Skeletal muscle tissue (tissue), 3 donors: ENCODE measurements at regions not wholly inside any gene's neighbourhood (a gene's known extent, or its start where the extent isn't known, plus 50 kb on each side); places are given as distances from the start of the nearest gene placed in this dataset.
"Not testable (repeated sequence)": the region's sequence is repeated elsewhere in the genome, so short reads cannot be mapped to it uniquely, and the experiment has no call there.

ENCODE experiments used
- H3K27ac ChIP-seq: one replicate; pipeline ENCODE4 v1.7.0; 2013; ENCODE audit warnings: mild to moderate bottlenecking, low read depth, low read length, inconsistent platforms
- H3K27me3 ChIP-seq, 3 donors: one replicate each; pipeline ENCODE4 v1.7.0; 2013; ENCODE audit warnings: low read length in 3 of 3; ENCODE audit not compliant: control insufficient read depth in 3 of 3, insufficient read depth in 3 of 3
- H3K36me3 ChIP-seq, 3 donors: one replicate each; pipeline ENCODE4 v1.7.0; 2013; ENCODE audit warnings: low read length in 3 of 3; ENCODE audit not compliant: control insufficient read depth in 3 of 3, insufficient read depth in 3 of 3
- H3K4me1 ChIP-seq, 3 donors: one replicate each; pipeline ENCODE4 v1.7.0; 2013; ENCODE audit warnings: low read length in 3 of 3, mild to moderate bottlenecking in 3 of 3; ENCODE audit not compliant: control insufficient read depth in 3 of 3, insufficient read depth in 3 of 3
- H3K4me3 ChIP-seq, 3 donors: one replicate each; pipeline ENCODE4 v1.7.0; 2013; ENCODE audit warnings: low read length in 3 of 3
- H3K9ac ChIP-seq, 3 donors: one replicate each; pipeline ENCODE4 v1.7.0; 2013; ENCODE audit warnings: low read length in 3 of 3, mild to moderate bottlenecking in 3 of 3, moderate library complexity in 2 of 3, low read depth in 1 of 3
- H3K9me3 ChIP-seq, 3 donors: one replicate each; pipeline ENCODE4 v1.7.0; 2013; ENCODE audit warnings: low read length in 3 of 3; ENCODE audit not compliant: control insufficient read depth in 3 of 3
- donor health status: Osteomylitis.

DNA sequence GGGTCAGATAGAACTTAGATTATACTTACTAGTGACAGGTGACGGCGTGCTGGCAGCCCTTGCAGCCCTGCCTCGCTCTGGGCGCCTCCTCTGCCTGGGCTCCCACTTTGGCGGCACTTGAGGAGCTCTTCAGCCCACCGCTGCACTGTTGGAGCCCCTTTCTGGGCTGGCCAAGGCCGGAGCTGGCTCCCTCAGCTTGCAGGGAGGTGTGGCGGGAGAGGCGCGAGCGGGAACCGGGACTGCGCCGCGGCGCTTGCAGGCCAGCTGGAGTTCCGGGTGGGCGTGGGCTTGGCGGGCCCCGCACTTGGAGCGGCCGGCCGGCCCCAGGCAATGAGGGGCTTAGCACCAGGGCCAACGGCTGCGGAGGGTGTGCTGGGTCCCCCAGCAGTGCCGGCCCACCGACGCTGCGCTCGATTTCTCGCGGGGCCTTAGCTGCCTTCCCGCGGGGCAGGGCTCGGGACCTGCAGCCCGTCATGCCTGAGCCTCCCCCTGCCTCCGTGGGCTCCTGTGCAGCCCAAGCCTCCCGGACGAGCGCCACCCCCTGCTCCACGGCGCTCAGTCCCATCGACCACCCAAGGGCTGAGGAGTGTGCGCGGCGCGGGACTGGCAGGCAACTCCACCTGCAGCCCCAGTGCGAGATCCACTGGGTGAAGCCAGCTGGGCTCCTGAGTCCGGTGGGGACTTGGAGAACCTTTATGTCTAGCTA, 320.8 kb upstream of the DEPDC1 start:
- not testable (repeated sequence) for H3K9ac ChIP-seq

DNA sequence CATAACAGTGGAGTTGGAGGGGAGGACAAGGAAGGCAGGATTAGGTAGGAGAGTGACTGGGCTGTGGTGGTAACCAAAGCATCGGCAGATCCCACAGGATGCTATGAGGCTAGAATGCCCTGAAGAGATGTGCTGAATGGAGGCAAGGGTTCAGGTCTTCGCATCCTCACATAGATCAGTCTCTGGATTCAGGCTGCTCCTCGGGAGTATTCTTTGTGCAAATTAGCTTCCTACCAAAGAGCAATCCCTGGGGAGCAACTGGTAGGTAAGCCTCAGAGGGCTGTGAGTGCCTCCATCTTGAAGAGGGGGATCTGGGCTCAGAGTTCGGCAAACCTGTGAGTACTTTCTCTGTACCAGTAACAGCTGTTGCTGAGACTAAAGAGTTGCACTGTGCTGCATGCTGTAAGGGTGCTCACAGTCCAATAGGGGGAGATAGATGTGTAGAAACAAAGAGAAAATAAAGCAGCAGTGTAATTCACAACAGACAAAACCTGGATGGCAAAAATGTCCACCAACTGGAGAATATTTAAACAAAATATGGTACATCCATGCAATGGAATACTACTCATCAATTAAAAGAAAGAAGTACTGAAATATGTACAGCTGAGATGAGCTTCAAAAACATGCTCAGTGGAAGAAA, 322.4 kb upstream of the DEPDC1 start:
- no peak overlapping the region for H3K9ac ChIP-seq
- no peaks in the 10 kb centered on the region for H3K9me3 ChIP-seq
- H3K27me3 ChIP-seq: no peaks in the 10 kb centered on the region
- no peak overlapping the region for H3K4me3 ChIP-seq
- H3K4me1 ChIP-seq: no peaks in the 10 kb centered on the region
- H3K36me3 ChIP-seq: no peaks in the 10 kb centered on the region
- no peak overlapping the region for H3K27ac ChIP-seq

More for the DNA sequence above, 320.8 kb upstream of the DEPDC1 start:
- H3K36me3 ChIP-seq, H3K27ac ChIP-seq, H3K9me3 ChIP-seq, H3K27me3 ChIP-seq, H3K4me1 ChIP-seq, H3K4me3 ChIP-seq: not testable (repeated sequence)

DNA sequence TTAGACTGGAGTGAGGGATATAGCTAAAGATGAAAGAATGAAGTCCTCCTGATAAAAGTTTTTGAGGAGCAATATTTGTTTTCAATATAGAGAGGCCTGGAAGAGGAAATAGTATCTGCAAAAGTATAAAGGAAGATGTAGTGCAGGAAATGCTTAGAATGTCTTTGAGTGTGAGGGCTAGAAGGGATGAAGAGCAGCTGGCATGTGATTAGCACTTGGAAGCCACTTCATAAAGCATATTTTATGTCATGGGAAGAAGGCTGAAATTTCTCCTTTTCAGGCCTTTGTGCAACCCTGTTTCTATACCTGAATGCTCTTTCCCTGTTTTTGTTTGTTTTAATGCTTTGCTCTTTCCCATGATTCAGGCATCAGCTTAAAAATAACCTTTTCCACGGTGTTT, 323.3 kb upstream of the DEPDC1 start:
- H3K4me1 ChIP-seq: no peaks in the 10 kb centered on the region
- no peaks in the 10 kb centered on the region for H3K27me3 ChIP-seq
- no peak overlapping the region for H3K27ac ChIP-seq
- H3K36me3 ChIP-seq: no peaks in the 10 kb centered on the region
- H3K9ac ChIP-seq: no peak overlapping the region
- no peaks in the 10 kb centered on the region for H3K9me3 ChIP-seq
- no peak overlapping the region for H3K4me3 ChIP-seq

- no peak overlapping the region for H3K4me3 ChIP-seq
- H3K4me1 ChIP-seq: no peaks in the 10 kb centered on the region
- no peaks in the 10 kb centered on the region for H3K27me3 ChIP-seq
- peaks cover 0 to 3% (median 2%) of the 10 kb centered on the region in 3 donors for H3K9me3 ChIP-seq
- no peak overlapping the region for H3K27ac ChIP-seq
- no peaks in the 10 kb centered on the region for H3K36me3 ChIP-seq
- no peak overlapping the region for H3K9ac ChIP-seq
Observed at GRCh38 chr1:68826836-68827235, 330.0 kb upstream of the DEPDC1 start.

DNA sequence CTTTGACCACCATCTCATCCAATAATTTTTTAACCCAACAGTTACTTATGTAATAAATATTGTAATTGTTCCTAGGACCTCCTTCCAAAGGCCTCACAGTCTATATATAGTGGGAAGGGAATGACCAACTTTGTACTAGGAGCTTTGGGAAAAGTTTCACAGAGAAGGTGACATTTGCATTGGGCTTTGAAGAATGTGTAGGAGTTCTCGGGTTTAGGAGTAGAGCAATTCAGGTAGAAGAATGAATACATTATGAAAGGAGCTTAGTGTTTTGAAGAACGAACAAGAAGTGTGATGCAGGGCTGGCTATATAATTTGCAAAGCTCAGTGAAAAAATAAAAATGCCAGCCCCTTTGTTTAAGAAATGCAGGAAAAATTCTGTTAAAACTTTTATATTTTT, 330.4 kb upstream of the DEPDC1 start:
- no peak overlapping the region for H3K9ac ChIP-seq
- no peak overlapping the region for H3K27ac ChIP-seq
- H3K36me3 ChIP-seq: no peaks in the 10 kb centered on the region
- no peak overlapping the region for H3K4me3 ChIP-seq
- H3K9me3 ChIP-seq: peaks cover 0 to 3% (median 2%) of the 10 kb centered on the region in 3 donors
- H3K27me3 ChIP-seq: no peaks in the 10 kb centered on the region
- no peaks in the 10 kb centered on the region for H3K4me1 ChIP-seq

DNA sequence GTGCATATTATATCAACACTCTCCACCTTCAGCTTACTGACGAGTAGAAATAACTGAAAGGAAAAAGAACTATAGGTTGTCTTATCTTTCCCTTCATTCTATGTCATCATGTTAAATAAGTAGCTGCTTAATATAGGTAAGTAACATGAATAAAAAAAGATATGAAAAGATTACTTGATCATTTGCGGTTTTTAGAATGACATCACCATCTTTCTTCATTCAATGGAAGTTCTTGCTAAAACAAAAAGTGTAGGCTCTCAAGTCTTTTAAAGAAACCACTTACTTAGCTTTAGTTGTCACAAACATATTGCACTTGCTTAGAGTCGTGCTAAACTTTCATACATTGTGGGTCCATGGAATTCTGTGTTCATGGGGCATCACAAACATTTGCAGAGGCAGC, 331.1 kb upstream of the DEPDC1 start:
- Histone ChIP-seq H3K9me3 (peaks cover 0 to 3% (median 2%) of the 10 kb centered on the region in 3 donors), H3K9ac (no peak overlapping the region), H3K4me3 (no peak overlapping the region), H3K36me3 (no peaks in the 10 kb centered on the region), H3K27ac (no peak overlapping the region), H3K27me3 (no peaks in the 10 kb centered on the region), H3K4me1 (no peaks in the 10 kb centered on the region)

DNA sequence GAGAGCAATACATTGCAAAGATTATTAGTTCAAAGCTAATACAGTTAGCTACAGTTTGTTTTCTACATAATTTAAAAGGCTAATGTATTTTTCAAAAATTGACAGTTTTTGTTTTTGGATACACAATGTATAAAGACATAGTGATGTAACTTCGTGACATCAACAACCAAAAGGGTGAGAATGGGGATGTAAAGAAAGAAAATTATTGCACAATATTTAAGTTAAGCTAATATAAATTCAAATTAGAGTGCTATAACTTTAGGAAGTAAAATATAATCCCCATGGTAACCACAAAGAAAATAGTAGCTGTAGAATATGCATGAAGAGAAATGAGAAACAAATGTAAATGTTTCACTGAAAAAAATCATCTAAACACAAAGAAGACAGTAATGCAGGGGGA, 334.4 kb upstream of the DEPDC1 start:
- no peak overlapping the region for H3K9ac ChIP-seq
- H3K36me3 ChIP-seq: no peaks in the 10 kb centered on the region
- H3K4me1 ChIP-seq: no peaks in the 10 kb centered on the region
- H3K4me3 ChIP-seq: no peak overlapping the region
- H3K27ac ChIP-seq: no peak overlapping the region
- no peaks in the 10 kb centered on the region for H3K27me3 ChIP-seq
- H3K9me3 ChIP-seq: peaks cover 0 to 3% (median 2%) of the 10 kb centered on the region in 3 donors

GRCh38 chr1:68848017-68848416, 351.1 kb upstream of the DEPDC1 start:
- Histone ChIP-seq H3K4me1 (no peaks in the 10 kb centered on the region), H3K9ac (no peak overlapping the region), H3K9me3 (no peaks in the 10 kb centered on the region), H3K36me3 (no peaks in the 10 kb centered on the region), H3K27me3 (no peaks in the 10 kb centered on the region), H3K4me3 (no peak overlapping the region), H3K27ac (no peak overlapping the region)

DNA sequence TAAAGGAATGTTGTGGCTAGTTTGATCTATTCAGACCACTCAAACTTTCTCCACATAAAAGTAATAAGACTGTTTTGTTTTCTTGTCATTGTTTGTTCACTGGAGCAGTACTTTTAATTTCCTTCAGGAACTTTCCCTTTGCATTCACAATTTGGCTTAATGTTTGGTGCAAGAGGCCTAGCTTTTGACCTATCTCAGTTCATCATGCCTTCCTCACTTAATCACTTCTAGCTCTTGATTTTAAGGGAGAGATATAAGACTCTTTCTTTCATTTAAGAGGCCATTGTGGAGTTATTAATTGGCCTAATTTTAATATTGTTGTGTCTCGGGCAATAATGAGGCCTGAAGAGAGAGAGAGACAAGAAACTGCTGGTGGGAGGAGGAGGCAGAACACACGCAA, 371.7 kb upstream of the DEPDC1 start:
- Histone ChIP-seq H3K4me1 (no peaks in the 10 kb centered on the region), H3K27ac (no peak overlapping the region), H3K9me3 (peaks cover 0 to 3% (median 3%) of the 10 kb centered on the region in 3 donors), H3K4me3 (no peak overlapping the region), H3K9ac (no peak overlapping the region), H3K27me3 (no peaks in the 10 kb centered on the region), H3K36me3 (no peaks in the 10 kb centered on the region)

DNA sequence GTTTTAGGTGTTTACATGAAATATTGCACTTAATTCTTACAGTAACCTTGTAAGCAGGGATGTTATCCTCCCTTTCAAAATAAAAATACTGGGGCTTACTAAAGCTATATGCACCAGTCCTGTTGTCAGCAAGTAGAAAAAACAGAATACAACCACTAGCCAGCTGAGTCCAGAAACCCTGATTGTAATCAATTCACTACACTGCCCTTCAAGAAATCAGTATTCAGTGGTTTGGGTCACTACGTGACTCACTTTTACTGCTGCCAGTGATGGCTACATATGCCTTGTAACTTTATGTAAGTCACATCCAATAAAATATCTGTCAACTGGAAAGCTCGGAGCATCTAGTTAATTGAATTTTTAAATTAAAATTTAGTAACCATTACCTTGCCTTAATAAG, 376.3 kb upstream of the DEPDC1 start:
- Histone ChIP-seq H3K36me3 (no peaks in the 10 kb centered on the region), H3K9ac (no peak overlapping the region), H3K27ac (no peak overlapping the region), H3K27me3 (no peaks in the 10 kb centered on the region), H3K4me3 (no peak overlapping the region), H3K4me1 (no peaks in the 10 kb centered on the region), H3K9me3 (peaks cover 0 to 3% (median 3%) of the 10 kb centered on the region in 3 donors)
